Thyroid gland (tissue), 4 donors: ENCODE measurements at regions not wholly inside any gene's neighbourhood (a gene's known extent, or its start where the extent isn't known, plus 50 kb on each side); places are given as distances from the start of the nearest gene placed in this dataset.

Experiments
- POLR2A ChIP-seq, 2 donors: fragments of 450-650 bp; IDR thresholded peaks; one replicate each; pipeline ENCODE4 v1.6.1; 2017; ENCODE audit warnings: antibody characterized with exemption in 2 of 2, mild to moderate bottlenecking in 2 of 2, moderate library complexity in 1 of 2
- TF ChIP-seq, protein P1 (sequence below), 6 experiments: fragments of 200-600 bp in 3 of 6; fragments of 450-650 bp in 3 of 6; sonication (generic) in 3 of 6; IDR thresholded peaks; one replicate each; pipeline ENCODE4 v1.5.1; 2016 to 2019; ENCODE audit warnings: antibody characterized with exemption in 6 of 6, mild to moderate bottlenecking in 2 of 6, inconsistent platforms in 1 of 6, moderate library complexity in 1 of 6

GRCh38 chrX:66110112-66110511 is 53.9 kb upstream of the HEPH start:
- TF ChIP-seq, protein P1, sequence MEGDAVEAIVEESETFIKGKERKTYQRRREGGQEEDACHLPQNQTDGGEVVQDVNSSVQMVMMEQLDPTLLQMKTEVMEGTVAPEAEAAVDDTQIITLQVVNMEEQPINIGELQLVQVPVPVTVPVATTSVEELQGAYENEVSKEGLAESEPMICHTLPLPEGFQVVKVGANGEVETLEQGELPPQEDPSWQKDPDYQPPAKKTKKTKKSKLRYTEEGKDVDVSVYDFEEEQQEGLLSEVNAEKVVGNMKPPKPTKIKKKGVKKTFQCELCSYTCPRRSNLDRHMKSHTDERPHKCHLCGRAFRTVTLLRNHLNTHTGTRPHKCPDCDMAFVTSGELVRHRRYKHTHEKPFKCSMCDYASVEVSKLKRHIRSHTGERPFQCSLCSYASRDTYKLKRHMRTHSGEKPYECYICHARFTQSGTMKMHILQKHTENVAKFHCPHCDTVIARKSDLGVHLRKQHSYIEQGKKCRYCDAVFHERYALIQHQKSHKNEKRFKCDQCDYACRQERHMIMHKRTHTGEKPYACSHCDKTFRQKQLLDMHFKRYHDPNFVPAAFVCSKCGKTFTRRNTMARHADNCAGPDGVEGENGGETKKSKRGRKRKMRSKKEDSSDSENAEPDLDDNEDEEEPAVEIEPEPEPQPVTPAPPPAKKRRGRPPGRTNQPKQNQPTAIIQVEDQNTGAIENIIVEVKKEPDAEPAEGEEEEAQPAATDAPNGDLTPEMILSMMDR (IDR thresholded peaks at IDR 0.05): peak in 1 of 6 experiments; percentile 15
- no peak for TF ChIP-seq POLR2A (IDR thresholded peaks at IDR 0.05)
